Mammary epithelial cell (primary cell): ENCODE measurements at regions not wholly inside any gene's neighbourhood (a gene's known extent, or its start where the extent isn't known, plus 50 kb on each side); places are given as distances from the start of the nearest gene placed in this dataset.

Experiments used
- EZH2 ChIP-seq: IDR thresholded peaks from 2 replicates; pipeline ENCODE4 v1.6.1; 2012; ENCODE audit warnings: low read length, inconsistent platforms, borderline replicate concordance
- TF ChIP-seq, protein P1 (sequence below), 2 donors: IDR thresholded peaks in 1 of 2; conservative IDR thresholded peaks in 1 of 2; 2 replicates each; pipeline ENCODE4 v1.5.1; 2011 to 2012; ENCODE audit warnings: inconsistent platforms in 2 of 2, low read length in 2 of 2, mild to moderate bottlenecking in 2 of 2, control low read depth in 1 of 2, low read depth in 1 of 2; ENCODE audit not compliant: insufficient read depth in 1 of 2; ENCODE audit errors: extremely low read depth in 1 of 2

DNA sequence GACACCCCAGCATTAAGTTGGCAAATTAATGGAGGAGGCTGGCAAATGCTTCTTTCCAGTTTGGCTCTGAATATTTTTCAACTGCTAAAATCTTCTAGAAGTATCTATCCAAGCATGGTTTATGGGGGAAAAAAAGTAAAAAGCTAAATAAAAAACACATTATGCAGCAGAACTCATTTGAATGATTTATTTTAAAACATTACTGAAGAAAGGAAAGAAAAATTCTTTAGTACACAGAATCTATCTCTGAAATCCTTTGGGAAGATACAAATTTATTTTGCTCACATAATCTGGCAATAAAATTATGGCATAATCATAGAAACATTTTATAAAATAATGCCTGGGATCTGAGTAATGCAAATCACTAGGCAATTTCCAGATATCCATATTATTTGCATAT lies 328.1 kb upstream of the MON1B start:
- TF ChIP-seq, protein P1, sequence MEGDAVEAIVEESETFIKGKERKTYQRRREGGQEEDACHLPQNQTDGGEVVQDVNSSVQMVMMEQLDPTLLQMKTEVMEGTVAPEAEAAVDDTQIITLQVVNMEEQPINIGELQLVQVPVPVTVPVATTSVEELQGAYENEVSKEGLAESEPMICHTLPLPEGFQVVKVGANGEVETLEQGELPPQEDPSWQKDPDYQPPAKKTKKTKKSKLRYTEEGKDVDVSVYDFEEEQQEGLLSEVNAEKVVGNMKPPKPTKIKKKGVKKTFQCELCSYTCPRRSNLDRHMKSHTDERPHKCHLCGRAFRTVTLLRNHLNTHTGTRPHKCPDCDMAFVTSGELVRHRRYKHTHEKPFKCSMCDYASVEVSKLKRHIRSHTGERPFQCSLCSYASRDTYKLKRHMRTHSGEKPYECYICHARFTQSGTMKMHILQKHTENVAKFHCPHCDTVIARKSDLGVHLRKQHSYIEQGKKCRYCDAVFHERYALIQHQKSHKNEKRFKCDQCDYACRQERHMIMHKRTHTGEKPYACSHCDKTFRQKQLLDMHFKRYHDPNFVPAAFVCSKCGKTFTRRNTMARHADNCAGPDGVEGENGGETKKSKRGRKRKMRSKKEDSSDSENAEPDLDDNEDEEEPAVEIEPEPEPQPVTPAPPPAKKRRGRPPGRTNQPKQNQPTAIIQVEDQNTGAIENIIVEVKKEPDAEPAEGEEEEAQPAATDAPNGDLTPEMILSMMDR (conservative IDR thresholded peaks at IDR 0.05 in 1 of 2, IDR thresholded peaks at IDR 0.05 in 1 of 2; ENCODE audit: extremely low read depth in 1 of 2, insufficient read depth in 1 of 2, low read depth in 1 of 2, low read length in 2 of 2), result no peak
- no peak for TF ChIP-seq EZH2
